Glomerular visceral epithelial cell (primary cell): ENCODE measurements at regions not wholly inside any gene's neighbourhood (a gene's known extent, or its start where the extent isn't known, plus 50 kb on each side); places are given as distances from the start of the nearest gene placed in this dataset.

Source experiments
- DNase-seq: peaks from one replicate; pipeline ENCODE4 v3.0.0-alpha.2; 2016; ENCODE audit errors: extremely low spot score

- DNase-seq, result no peak
These were observed 391.0 kb upstream of the EEF2KMT start for GRCh38 chr16:5488581-5488980.

- no peak for DNase-seq
These were observed 390.1 kb upstream of the EEF2KMT start for GRCh38 chr16:5487728-5488127.

GRCh38 chr16:5482256-5482655, 384.7 kb upstream of the EEF2KMT start:
- DNase-seq, result no peak

GRCh38 chr16:5480431-5481195, 383.0 kb upstream of the EEF2KMT start:
- DNase-seq, result no peak

GRCh38 chr16:5479926-5480325, 382.3 kb upstream of the EEF2KMT start:
- DNase-seq, result no peak

- no peak for DNase-seq
These were observed 380.4 kb upstream of the EEF2KMT start for GRCh38 chr16:5478036-5478435.

- DNase-seq, result no peak
These were observed 379.7 kb upstream of the EEF2KMT start for GRCh38 chr16:5477251-5477650.

- no peak for DNase-seq
These were observed 375.0 kb upstream of the EEF2KMT start for GRCh38 chr16:5472552-5472951.

GRCh38 chr16:5468488-5468887, 370.9 kb upstream of the EEF2KMT start:
- DNase-seq, result no peak

GRCh38 chr16:5467552-5467951, 370.0 kb upstream of the EEF2KMT start:
- DNase-seq, result no peak

GRCh38 chr16:5466551-5466950, 369.0 kb upstream of the EEF2KMT start:
- no peak for DNase-seq

- DNase-seq, result no peak
These were observed 368.1 kb upstream of the EEF2KMT start for GRCh38 chr16:5465714-5466113.

GRCh38 chr16:5463820-5464219, 366.2 kb upstream of the EEF2KMT start:
- no peak for DNase-seq

GRCh38 chr16:5461574-5461973, 364.0 kb upstream of the EEF2KMT start:
- DNase-seq, result no peak

GRCh38 chr16:5461141-5461540, 363.5 kb upstream of the EEF2KMT start:
- DNase-seq, result no peak

- no peak for DNase-seq
These were observed 363.1 kb upstream of the EEF2KMT start for GRCh38 chr16:5460701-5461100.

- DNase-seq, result no peak
These were observed 362.3 kb upstream of the EEF2KMT start for GRCh38 chr16:5459863-5460262.

GRCh38 chr16:5455110-5455509, 357.5 kb upstream of the EEF2KMT start:
- DNase-seq, result no peak

- no peak for DNase-seq
These were observed 356.8 kb upstream of the EEF2KMT start for GRCh38 chr16:5454349-5454748.

GRCh38 chr16:5451641-5452040, 354.0 kb upstream of the EEF2KMT start:
- no peak for DNase-seq

- no peak for DNase-seq
These were observed 353.0 kb upstream of the EEF2KMT start for GRCh38 chr16:5450409-5451104.

- no peak for DNase-seq
These were observed 352.3 kb upstream of the EEF2KMT start for GRCh38 chr16:5449901-5450300.

GRCh38 chr16:5448798-5449197, 351.2 kb upstream of the EEF2KMT start:
- DNase-seq, result no peak
